ENCODE measurements at regions not wholly inside any gene's neighbourhood (a gene's known extent, or its start where the extent isn't known, plus 50 kb on each side); places are given as distances from the start of the nearest gene placed in this dataset.

DNA sequence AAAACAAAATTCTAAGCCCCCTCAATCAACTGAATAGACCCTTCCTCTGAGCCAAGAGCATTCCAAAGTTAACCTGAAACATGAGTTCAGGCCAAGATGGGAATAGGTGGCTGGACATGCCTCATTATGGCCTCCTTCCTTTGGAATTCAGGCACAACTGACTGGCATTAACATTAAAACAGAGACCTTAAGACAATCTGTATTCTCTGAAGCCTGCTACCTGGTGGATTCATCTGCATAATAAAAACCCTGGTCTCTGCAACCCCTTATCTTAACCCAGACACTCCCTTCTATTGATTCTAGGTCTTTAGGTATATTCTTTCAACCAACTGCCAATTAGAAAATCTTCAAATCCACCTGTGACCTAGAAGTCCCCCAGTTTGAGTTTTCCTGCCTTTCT lies 66.3 kb downstream of the JRKL start:
- H3K79me2 ChIP-seq (ENCODE audit: control insufficient read depth, insufficient read depth, low read length): no peaks in the 10 kb centered on the region

DNA sequence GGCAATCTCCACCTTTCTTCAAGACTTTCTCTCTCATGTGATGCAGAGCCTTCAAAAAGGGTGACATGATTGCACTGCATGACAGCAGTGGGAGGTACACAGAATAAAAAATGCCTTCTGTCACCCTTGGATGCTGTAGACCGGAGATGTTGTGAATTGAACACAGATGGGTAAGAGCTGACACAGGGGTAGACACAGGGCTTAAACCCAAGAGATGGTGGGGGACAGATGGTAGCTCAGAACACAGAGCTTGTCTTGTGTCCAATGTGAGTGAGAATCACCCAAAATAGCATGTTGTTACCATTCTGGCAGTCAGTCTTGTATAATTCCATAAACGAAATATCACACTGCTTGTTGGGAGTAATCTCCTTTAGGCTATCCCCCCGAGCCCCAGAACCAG lies 69.9 kb downstream of the JRKL start:
- H3K27ac ChIP-seq (ENCODE audit: control insufficient read depth, insufficient read depth, low read length): no peak overlapping the region
- H3K36me3 ChIP-seq (ENCODE audit: control insufficient read depth in 2 of 2, extremely low read depth in 1 of 2, insufficient read depth in 2 of 2, low read length in 2 of 2): no peaks in the 10 kb centered on the region
- no peaks in the 10 kb centered on the region for H3K4me1 ChIP-seq (ENCODE audit: control insufficient read depth, extremely low read depth, insufficient read depth, low read length)
- DNase-seq (ENCODE audit: low read depth, low spot score) (no peak), FAIRE-seq (no peak)
- H4K20me1 ChIP-seq (ENCODE audit: control insufficient read depth, extremely low read depth, insufficient read depth, low read length): no peaks in the 10 kb centered on the region
- dilution Hi-C loops (cut with MboI; ENCODE audit: extremely low pct_ligation_motif_present, low sequenced_read_pairs): no loop called here
- no peak overlapping the region for H3K4me2 ChIP-seq (ENCODE audit: control insufficient read depth, extremely low read depth, insufficient read depth, low read depth, low read length)
- no peak overlapping the region for H3K9ac ChIP-seq (ENCODE audit: control insufficient read depth, extremely low read depth, insufficient read depth, low read length)
- no peaks in the 10 kb centered on the region for H3K9me1 ChIP-seq (ENCODE audit: control insufficient read depth, extremely low read depth, insufficient read depth, low read length)
- TF ChIP-seq, protein P1, sequence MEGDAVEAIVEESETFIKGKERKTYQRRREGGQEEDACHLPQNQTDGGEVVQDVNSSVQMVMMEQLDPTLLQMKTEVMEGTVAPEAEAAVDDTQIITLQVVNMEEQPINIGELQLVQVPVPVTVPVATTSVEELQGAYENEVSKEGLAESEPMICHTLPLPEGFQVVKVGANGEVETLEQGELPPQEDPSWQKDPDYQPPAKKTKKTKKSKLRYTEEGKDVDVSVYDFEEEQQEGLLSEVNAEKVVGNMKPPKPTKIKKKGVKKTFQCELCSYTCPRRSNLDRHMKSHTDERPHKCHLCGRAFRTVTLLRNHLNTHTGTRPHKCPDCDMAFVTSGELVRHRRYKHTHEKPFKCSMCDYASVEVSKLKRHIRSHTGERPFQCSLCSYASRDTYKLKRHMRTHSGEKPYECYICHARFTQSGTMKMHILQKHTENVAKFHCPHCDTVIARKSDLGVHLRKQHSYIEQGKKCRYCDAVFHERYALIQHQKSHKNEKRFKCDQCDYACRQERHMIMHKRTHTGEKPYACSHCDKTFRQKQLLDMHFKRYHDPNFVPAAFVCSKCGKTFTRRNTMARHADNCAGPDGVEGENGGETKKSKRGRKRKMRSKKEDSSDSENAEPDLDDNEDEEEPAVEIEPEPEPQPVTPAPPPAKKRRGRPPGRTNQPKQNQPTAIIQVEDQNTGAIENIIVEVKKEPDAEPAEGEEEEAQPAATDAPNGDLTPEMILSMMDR (optimal IDR thresholded peaks at IDR 0.05 in 1 of 3, IDR thresholded peaks at IDR 0.05 in 1 of 3, conservative IDR thresholded peaks at IDR 0.05 in 1 of 3; ENCODE audit: extremely low read depth in 1 of 3, insufficient read depth in 2 of 3, low read length in 3 of 3): no peak
- TF ChIP-seq EZH2 (IDR thresholded peaks at IDR 0.05; ENCODE audit: low read length): no peak
- H3K27me3 ChIP-seq (ENCODE audit: control insufficient read depth, extremely low read depth, insufficient read depth, low read length): no peaks in the 10 kb centered on the region
- no peak overlapping the region for H2AFZ ChIP-seq (ENCODE audit: control insufficient read depth, low read length)
- H3K79me2 ChIP-seq (ENCODE audit: control insufficient read depth, insufficient read depth, low read length): no peaks in the 10 kb centered on the region
- no peaks in the 10 kb centered on the region for H3K9me3 ChIP-seq (ENCODE audit: control insufficient read depth, low read depth, low read length)
- no peak overlapping the region for H3K4me3 ChIP-seq (ENCODE audit: control insufficient read depth in 2 of 3, extremely low read depth in 1 of 3, insufficient read depth in 2 of 3, low read depth in 1 of 3, low read length in 3 of 3)

More for the DNA sequence above, 66.3 kb downstream of the JRKL start:
- dilution Hi-C loops (cut with MboI; ENCODE audit: extremely low pct_ligation_motif_present, low sequenced_read_pairs): no loop called here
- no peaks in the 10 kb centered on the region for H3K36me3 ChIP-seq (ENCODE audit: control insufficient read depth in 2 of 2, extremely low read depth in 1 of 2, insufficient read depth in 2 of 2, low read length in 2 of 2)
- no peaks in the 10 kb centered on the region for H4K20me1 ChIP-seq (ENCODE audit: control insufficient read depth, extremely low read depth, insufficient read depth, low read length)
- no peak overlapping the region for H3K4me2 ChIP-seq (ENCODE audit: control insufficient read depth, extremely low read depth, insufficient read depth, low read depth, low read length)
- no peaks in the 10 kb centered on the region for H3K27me3 ChIP-seq (ENCODE audit: control insufficient read depth, extremely low read depth, insufficient read depth, low read length)
- H3K9ac ChIP-seq (ENCODE audit: control insufficient read depth, extremely low read depth, insufficient read depth, low read length): no peak overlapping the region
- no peaks in the 10 kb centered on the region for H3K4me1 ChIP-seq (ENCODE audit: control insufficient read depth, extremely low read depth, insufficient read depth, low read length)
- H3K9me3 ChIP-seq (ENCODE audit: control insufficient read depth, low read depth, low read length): no peaks in the 10 kb centered on the region
- no peak overlapping the region for H3K27ac ChIP-seq (ENCODE audit: control insufficient read depth, insufficient read depth, low read length)
- no peak for FAIRE-seq
- H3K4me3 ChIP-seq (ENCODE audit: control insufficient read depth in 2 of 3, extremely low read depth in 1 of 3, insufficient read depth in 2 of 3, low read depth in 1 of 3, low read length in 3 of 3): no peak overlapping the region
- no peak for DNase-seq (ENCODE audit: low read depth, low spot score)
- TF ChIP-seq, protein P1 (optimal IDR thresholded peaks at IDR 0.05 in 1 of 3, IDR thresholded peaks at IDR 0.05 in 1 of 3, conservative IDR thresholded peaks at IDR 0.05 in 1 of 3; ENCODE audit: extremely low read depth in 1 of 3, insufficient read depth in 2 of 3, low read length in 3 of 3): no peak
- no peak for TF ChIP-seq EZH2 (IDR thresholded peaks at IDR 0.05; ENCODE audit: low read length)
- no peaks in the 10 kb centered on the region for H3K9me1 ChIP-seq (ENCODE audit: control insufficient read depth, extremely low read depth, insufficient read depth, low read length)
- H2AFZ ChIP-seq (ENCODE audit: control insufficient read depth, low read length): no peak overlapping the region
